GM19463 (cell line): ENCODE measurements at regions not wholly inside any gene's neighbourhood (a gene's known extent, or its start where the extent isn't known, plus 50 kb on each side); places are given as distances from the start of the nearest gene placed in this dataset.

Source experiments
- ATAC-seq: cut with Tn5 transposase; IDR thresholded peaks from one replicate; pipeline ENCODE4 v1.9.1; 2021; ENCODE audit warnings: mild to moderate bottlenecking, moderate library complexity; ENCODE audit not compliant: unreplicated experiment

DNA sequence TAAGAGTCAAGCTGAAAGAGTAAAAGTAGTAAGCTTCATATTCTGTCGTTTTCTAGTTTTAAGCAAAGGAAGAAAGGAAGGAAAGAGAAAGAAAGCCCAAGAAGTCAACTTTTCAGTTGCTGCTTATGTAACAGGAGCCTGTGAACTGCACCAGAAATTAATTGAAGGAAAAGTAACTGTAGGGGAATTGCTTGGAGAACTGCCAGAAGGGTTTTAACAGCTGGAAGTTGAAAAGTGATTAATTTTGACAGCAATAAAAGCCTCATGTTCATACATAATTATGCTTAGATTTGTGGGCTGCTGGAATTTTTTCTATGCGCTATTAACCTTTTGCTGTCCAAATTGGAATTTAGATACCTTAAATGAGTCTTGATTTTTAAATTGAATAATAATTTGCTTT, 255.7 kb downstream of the ENC1 start:
- no peak for ATAC-seq

DNA sequence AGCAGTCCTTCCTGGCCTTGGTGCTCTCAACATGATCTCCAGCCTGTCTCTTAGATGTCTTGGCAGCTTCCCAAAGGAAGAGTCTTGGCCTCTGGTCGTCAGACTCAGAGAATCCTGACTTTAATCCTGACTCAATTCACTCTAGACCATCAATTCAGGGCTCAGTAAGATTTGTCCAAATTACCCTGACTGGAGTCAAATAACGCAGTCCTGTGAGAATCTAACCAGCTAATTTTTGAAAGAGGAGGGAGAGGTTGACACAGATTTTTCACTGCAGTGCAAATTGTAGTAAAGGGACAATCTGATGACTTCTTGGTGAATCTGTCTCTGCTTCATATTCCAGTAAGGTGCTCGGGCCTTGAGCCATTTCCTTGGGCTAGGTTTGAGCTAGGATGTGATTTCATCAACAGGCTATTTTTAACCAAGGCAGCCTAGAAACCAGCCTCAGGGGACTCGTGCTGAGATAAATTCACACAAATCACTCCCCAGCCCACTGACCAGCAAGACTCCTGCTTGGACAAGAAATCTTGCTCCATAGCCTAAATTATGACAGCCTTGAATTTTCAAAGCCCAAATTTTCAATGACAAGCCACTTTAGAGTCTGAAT, 257.4 kb downstream of the ENC1 start:
- ATAC-seq = no peak

DNA sequence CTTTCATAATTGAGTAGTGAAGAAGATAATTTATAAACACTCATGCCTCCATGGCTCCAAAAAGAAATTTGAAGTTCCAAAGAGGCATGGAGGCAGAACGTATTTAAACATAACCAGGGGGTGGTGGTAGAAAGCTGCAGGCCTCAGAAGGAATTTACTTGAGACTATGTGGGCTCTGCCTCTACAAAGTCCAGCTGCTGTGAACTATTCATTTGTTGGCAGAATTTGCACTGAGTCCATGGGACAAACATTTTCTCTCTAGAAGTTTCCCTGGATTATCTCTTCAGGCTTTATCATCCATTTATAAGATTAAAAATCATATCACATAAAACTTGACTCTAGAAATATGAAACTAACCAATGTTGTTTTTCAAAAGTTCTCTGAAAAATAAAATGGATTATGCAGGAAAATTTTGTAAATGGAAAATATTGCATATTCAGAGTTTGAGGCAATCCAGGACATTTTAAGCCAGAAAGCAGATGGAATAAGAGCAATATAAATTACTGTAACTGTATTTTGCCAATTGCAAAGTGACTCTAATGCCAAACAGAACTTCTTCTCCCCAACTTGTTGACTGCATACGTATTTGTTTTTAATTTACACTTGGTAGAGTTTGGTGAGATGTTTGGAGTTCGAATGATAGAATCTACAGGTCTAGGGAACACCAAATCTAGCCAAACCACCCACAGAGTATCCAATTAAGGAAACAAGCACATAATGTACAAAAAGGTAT, 258.2 kb downstream of the ENC1 start:
- no peak for ATAC-seq

DNA sequence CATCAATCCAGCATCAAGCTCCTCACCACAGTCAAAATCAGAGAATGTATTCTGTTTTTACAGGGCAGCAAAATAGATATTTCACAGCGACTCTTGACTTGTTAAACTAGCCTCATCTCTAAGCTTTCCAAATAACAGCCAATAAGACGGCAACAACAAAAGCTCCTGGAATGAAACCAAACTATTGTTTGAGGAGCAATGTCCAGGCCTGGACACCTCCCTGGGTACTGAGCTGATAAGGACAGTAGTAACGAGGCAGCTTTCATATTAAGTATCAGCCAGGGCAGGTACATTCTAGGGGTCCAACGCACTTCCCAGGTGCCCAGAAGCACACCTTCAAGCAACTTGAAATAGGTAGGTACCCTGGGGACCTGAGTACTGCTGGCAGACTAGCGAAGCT, 260.3 kb downstream of the ENC1 start:
- ATAC-seq = no peak

DNA sequence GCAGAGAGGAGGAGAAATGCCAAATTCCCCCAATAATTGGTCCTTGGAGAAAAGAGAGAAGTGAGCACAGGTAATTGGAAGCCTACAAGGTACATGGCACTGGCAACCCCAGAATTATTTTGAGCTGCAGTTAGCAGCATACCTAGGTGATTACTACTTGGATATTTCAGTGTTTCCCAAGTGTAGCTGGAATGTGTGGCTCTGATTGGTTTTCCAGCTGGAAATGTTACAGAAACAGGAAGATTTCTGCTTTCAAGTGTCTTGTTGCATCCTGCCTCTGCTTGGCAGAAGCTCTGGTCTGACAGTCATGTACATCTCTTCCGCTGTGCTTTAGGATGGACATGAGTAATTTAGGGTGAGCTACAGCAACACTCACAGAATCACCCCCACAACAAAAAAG, 262.1 kb downstream of the ENC1 start:
- no peak for ATAC-seq

DNA sequence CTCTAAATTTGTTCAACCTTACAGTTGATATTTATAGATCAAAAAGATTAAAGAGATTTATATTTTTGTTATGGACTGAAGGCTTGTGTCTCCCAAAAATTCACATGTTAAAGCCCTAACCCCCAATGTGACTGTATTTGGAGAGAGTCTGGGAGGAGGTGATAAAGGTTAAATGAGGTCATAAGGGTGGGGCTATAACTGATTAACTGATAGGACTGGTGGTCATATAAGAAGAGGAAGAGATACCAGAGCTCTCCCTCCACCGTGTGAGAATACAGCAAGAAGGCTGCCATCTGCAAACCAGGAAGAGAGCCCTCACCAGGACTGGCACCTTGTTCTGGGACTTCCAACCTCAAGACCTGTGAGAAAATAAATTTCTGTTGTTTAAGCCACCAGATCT, 264.3 kb downstream of the ENC1 start:
- ATAC-seq = no peak

DNA sequence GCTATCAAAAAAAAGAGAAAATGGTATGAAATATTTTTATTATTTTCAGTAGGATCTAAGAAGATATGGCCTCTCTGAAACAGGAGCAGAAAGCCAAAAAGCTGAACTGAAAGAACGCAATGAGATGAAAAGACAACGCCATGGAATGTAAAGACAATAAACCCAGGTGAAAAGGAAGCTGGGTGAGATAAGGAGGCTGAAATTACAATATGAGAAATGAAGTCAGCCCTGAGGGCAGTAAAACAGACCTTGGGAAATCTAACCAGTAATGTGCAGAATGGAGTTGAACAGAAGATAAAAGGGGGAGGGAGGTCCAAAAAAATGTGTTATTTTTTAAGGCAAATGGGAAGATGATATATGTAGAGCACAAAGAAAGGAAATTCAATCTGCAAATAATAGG, 265.3 kb downstream of the ENC1 start:
- ATAC-seq = no peak

DNA sequence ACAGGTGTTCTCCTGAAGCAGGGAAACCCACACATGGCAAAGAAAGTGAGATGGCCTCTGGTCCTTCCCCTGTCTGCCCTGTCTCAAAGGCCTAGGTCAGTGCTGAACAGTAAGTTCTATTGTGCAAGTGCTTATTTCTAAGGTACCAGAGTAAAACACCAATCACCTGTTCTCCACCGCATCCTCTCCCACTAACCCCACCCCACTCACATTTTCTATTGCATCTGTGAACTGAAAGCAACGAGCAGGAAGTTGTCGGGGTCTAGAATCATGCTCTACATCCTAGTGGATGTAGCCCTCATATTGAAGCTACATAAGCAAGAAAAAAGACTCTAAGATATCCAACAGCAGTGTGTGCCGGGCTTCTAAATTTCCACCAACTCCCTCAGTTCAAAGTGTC, 265.9 kb downstream of the ENC1 start:
- ATAC-seq = no peak

DNA sequence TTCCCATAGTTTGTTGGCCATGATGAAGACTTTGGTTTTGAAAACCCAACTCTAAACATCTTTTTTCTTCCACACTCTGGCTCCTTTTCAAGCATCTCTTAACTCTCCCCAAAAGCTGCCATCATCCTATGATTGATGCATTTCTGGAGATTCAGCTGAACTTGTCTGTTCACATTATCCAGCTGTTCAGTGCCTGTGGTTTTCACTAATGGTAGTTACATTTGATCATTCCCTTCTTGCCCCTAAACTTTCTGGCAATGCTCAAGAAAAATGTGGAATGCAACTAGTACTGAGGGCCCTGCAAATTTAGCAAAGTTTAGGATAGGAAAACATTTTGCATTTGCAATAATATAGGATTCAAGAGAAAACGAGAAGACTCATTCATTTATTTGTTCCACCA, 267.5 kb downstream of the ENC1 start:
- no peak for ATAC-seq

DNA sequence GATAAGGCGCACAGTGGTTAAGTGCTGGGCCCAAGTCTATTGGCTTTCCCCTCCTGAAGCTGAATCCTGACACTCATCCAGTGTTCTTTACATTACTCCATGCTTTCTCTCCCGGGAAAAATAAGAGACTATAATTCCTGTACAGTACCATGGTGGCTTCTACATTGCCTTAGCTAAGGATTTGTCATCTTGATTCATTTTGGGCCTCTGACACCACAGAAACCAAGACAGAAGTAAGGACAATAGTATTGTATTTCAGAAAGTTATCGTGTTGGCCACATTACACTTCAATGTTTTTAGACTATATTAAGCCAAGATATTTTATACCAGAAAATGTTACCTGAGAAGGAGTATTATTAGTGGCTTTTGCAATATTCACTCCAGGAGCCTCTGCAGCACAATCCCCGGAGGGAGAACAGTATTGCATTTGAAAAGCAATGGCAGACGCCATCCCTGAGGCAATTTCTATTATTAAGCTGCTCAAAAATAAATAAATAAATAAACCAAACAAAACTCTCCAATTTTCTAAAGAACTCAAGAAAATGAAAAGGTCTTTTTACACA, 267.9 kb downstream of the ENC1 start:
- no peak for ATAC-seq

DNA sequence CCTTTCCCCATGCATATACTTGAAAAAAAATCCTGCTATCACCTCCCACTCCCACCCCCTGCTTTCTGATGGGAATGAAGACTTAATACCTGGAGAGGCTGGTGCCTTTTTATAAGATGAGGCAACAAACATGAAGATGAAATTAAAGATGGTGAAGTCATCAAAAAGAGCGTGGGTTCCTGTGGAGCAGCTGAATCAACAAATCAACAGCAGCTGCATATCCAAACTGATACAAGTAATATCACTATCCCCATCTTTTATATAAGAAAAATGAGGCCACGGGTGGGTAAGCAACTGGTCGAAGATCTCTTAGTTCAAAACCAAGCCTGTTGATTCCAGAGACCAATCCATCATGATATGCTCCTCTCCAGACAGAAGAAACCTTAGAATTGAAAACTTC, 268.5 kb downstream of the ENC1 start:
- ATAC-seq = no peak

DNA sequence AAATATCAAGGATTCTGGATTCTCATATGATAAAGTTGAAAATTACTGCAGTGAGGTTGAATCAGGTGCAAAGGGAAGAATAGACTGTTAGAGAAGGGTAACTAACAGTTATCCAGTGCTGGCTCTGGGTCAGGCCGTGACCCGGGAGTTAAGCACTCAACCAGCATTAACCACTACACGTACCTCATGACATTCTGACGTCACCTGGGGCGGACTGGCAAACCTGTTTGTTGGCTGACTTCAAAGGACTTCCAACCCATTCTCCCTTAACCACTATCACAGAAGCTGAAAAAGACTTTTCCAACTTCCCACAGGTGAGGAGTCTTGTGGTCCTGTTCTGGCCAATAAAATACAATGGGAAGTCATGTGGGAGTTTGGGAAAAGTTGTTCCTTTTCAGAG, 268.9 kb downstream of the ENC1 start:
- no peak for ATAC-seq

DNA sequence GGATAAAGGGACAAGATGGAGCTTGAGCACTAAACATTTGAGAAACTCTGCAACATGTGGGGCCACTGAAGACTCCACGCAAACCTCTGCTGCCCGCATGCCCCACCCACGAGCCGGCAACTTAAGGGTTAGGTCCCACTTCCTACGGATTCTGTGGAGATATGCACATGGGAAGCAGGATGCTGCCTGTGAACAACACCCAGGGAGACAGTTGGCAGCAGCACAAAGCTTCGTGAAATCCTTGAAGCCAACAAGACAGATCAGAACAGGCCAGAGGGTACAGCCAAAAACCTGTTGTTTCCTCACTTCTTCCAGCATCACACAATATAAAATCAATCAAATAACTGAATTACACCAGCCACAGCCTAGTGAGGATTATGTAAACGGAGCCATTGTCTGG, 270.4 kb downstream of the ENC1 start:
- ATAC-seq = no peak

DNA sequence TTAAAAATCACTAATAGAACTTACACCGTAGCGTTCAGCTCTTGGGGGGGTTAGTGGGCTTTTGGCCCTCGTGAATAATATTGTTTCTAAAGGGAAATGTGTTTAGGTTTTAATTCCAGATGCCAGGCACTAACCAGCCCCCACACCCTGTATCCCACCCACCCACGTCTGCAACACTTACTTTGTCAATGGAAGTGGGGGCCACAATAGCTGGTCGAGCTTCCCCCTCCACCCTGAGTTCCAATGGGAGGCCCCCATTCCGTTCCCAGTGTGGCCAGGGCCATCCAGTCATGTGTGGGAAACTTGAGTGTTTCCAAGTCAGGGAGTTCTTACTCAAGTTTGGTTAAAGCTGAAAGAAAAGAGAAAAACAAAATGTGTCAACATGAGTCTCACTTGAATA, 271.4 kb downstream of the ENC1 start:
- ATAC-seq = no peak

DNA sequence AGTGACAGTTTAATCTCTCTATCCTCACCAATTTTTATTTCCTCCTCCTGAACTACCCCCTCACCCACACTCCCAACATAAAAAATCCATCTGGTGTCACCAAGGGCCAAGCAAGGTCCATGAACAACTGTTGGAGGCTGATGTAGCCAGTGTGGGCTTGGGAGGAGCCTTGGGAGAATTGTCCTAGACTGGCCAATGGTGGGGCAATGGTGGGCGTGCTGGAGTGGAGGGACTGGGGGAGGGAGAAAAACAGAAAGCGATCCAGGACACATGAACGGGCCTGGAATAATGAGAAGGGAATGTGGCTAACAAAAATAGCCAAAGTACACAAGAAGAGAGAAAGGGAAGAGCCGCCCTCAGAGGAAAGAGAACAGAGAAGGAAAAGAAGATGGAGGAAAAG, 272.6 kb downstream of the ENC1 start:
- ATAC-seq = no peak

DNA sequence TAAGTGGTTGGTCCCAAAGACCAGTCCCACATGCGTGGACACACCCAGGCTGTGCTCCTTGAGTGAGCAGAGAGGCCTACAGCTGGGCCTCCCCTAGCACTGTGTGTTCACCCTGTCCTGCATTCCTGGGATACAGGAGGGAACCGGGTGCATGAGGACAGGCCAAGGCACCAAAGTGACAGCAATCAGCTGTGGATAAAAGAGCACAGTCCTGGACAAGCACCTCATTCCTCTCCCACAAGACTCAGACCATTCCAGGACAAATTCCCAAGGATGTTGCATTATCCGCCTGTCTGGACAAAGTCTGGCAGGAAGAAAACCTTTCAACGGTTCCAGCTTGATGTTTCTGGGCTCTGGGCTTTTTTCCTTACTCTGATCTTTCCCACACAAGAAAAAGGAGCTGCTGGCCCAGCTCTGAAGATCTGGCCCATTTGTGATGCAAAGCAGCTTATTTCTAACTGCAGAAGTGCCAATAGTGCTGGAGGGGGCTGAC, 273.2 kb downstream of the ENC1 start:
- no peak for ATAC-seq

DNA sequence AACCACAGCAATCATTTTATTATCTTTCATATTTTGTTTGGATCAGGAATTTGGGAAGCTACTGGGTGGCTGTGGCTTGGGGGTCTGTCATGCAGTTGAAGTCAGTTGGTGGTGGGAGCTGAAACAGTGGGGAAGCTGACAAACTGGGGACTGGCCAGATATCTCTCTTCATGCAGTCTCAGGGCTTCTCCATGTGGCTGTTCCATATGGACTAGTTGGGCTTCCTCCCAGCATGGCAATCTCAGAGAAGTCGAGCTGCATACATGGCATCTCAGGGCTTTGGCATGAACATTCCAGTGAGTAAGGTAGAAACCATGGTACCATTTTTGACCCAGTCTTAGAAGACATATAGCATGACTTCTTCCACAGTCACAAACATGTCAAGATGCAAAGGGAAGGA, 274.8 kb downstream of the ENC1 start:
- no peak for ATAC-seq

DNA sequence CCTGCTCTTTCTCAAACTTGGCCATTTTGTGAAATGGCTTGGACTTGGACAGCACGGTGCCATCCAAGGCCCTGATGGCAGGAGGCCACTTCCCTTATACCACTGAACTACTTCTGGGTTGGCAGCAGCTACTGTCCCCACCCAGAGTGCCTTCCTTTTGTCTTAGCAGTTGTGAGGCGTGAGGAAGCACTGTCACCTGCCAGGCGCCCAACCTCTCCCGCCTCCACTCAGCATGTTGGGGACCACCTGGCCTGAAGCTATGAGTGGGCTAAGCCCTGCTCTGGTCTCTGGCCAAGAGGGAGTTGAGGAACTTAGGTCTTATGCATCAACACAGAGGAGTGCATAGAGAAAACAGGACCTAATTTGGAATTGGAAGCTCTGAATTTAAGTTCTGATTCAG, 276.0 kb downstream of the ENC1 start:
- ATAC-seq = no peak

DNA sequence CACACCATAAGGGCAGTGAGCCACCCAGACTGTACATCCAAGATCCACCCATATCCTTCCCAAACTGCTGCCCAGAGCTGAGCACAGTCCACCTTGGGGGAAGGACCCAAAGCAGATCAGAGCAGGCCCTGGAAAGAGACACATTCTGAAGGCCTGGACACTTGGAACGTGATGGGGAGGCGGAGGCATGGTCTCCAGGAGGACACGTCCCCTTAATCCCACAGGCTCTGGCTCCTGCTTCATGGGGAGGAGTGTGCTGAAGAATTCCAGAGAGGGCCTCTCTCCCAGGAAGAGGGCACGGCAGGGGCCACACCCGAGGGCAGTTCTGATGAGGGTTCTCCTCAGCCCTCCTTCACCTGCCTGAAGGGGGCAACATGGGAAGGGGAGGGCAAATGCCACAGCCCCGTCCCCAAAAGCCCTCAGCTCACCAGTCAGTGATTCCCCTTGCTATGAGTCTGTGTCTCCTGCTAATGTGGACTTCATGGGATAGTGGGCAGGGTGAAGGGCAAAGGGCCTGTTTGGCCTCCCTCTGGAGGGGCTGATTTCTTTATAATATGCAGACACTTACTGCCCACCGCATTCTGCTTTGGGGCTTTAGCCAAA, 276.8 kb downstream of the ENC1 start:
- ATAC-seq = no peak

DNA sequence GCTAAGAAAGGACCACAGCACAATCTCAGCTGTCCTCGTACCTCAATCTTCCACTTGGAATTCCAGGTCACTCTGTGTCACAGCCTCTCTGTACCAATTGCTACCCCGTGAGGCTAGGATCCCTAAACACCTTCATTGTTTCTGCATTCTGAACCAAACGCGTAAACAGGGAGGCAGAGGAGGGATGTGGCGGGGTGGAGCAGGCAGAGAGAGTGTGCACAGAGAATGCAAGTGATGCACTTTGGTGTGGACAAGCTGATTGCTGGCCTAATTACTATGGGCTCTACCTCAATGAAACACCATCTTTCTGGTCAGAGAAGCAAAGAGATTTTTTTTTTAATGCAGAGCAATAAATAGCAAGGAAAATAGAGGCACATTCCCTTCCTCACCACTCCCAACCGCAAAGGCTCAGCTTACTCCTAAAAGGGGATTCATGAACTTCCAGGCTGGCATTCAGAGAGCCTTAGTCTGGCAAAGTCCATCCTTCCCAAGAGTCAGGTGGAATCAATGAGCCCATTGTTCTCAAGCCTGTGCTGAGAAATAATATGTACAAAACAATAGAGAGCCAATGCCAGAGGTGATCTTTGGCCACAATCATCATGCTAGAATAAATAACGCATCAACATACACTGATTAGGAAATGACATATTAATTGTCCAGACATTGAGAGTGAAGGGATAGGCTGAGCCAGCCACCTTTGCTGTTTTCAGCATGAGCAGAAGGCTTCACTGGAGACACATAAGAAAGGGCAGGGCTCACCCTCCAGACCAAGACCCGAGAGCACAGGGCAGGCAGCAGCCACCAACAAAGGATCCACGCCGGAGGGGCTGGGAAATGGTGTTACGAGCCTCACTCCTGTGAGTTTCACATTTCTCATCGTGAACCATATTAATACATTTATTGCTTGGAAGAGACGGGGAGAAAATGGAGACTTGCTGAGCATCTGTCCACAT, 278.8 kb downstream of the ENC1 start:
- no peak for ATAC-seq
